K562 (cell line): ENCODE measurements at regions not wholly inside any gene's neighbourhood (a gene's known extent, or its start where the extent isn't known, plus 50 kb on each side); places are given as distances from the start of the nearest gene placed in this dataset.

Experiments used
- CHD1 ChIP-seq: fragments of 200-600 bp; sonication (generic); IDR thresholded peaks from one replicate; pipeline ENCODE4 v1.6.1; 2012; ENCODE audit warnings: mild to moderate bottlenecking, moderate library complexity, low read length, inconsistent platforms
- KDM1A ChIP-seq, 2 experiments: fragments of 450-650 bp; IDR thresholded peaks; 2 replicates each; pipeline ENCODE4 v1.6.1; 2016; ENCODE audit warnings: mild to moderate bottlenecking in 2 of 2
- RBBP5 ChIP-seq: fragments of 200-600 bp; sonication (generic); IDR thresholded peaks from 2 replicates; pipeline ENCODE4 v1.6.1; 2012; ENCODE audit warnings: borderline replicate concordance, mild to moderate bottlenecking, low read length, control low read depth, inconsistent platforms; ENCODE audit not compliant: insufficient read depth, poor library complexity, severe bottlenecking
- TF ChIP-seq, protein P1 (sequence below): fragments of 250-450 bp; sonication (Bioruptor Pico); IDR thresholded peaks from 2 replicates; pipeline ENCODE4 v1.4.0; 2020

DNA sequence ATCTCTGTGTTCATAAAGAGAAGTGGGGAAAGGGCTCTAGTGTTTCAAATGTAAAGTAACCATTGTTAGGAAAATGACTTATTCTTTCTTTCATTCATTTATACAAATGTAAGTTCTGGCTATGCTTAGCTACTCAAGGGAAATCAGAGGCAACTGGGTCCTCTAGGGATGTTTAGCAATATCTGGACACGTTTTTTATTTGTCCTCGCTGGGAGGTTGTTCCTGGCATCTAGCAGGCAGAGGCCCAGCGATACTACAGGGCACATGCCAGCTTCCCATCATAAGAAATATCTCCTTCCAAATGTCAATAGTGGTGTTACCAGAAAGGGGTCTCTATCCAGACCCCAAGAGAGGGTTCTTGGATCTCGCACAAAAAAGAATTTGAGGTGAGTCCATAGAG lies 150.0 kb downstream of the VCX3A start:
- TF ChIP-seq RBBP5 (no peak), CHD1 (no peak), KDM1A (IDR thresholded peaks at IDR 0.05) (no peak)
- TF ChIP-seq, protein P1, sequence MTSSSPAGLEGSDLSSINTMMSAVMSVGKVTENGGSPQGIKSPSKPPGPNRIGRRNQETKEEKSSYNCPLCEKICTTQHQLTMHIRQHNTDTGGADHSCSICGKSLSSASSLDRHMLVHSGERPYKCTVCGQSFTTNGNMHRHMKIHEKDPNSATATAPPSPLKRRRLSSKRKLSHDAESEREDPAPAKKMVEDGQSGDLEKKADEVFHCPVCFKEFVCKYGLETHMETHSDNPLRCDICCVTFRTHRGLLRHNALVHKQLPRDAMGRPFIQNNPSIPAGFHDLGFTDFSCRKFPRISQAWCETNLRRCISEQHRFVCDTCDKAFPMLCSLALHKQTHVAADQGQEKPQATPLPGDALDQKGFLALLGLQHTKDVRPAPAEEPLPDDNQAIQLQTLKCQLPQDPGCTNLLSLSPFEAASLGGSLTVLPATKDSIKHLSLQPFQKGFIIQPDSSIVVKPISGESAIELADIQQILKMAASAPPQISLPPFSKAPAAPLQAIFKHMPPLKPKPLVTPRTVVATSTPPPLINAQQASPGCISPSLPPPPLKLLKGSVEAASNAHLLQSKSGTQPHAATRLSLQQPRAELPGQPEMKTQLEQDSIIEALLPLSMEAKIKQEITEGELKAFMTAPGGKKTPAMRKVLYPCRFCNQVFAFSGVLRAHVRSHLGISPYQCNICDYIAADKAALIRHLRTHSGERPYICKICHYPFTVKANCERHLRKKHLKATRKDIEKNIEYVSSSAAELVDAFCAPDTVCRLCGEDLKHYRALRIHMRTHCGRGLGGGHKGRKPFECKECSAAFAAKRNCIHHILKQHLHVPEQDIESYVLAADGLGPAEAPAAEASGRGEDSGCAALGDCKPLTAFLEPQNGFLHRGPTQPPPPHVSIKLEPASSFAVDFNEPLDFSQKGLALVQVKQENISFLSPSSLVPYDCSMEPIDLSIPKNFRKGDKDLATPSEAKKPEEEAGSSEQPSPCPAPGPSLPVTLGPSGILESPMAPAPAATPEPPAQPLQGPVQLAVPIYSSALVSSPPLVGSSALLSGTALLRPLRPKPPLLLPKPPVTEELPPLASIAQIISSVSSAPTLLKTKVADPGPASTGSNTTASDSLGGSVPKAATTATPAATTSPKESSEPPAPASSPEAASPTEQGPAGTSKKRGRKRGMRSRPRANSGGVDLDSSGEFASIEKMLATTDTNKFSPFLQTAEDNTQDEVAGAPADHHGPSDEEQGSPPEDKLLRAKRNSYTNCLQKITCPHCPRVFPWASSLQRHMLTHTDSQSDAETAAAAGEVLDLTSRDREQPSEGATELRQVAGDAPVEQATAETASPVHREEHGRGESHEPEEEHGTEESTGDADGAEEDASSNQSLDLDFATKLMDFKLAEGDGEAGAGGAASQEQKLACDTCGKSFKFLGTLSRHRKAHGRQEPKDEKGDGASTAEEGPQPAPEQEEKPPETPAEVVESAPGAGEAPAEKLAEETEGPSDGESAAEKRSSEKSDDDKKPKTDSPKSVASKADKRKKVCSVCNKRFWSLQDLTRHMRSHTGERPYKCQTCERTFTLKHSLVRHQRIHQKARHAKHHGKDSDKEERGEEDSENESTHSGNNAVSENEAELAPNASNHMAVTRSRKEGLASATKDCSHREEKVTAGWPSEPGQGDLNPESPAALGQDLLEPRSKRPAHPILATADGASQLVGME (CRISPR knock-in tag): no peak
